Keratinocyte (primary cell): ENCODE measurements at regions not wholly inside any gene's neighbourhood (a gene's known extent, or its start where the extent isn't known, plus 50 kb on each side); places are given as distances from the start of the nearest gene placed in this dataset.

Source experiments
- DNase-seq: peaks from one replicate; pipeline ENCODE4 v3.0.0-alpha.2; 2011; ENCODE audit warnings: low read depth, missing footprints, low spot score
- FAIRE-seq: peaks from 2 replicates; lab custom pipeline; 2011; peaks lifted over from hg19 to GRCh38; lab: Jason Lieb, UNC
- H2AFZ ChIP-seq: 2 replicates; pipeline ENCODE4 v1.6.0; 2012; ENCODE audit warnings: low read length, control low read depth, inconsistent platforms; ENCODE audit not compliant: control insufficient read depth
- H3K27ac ChIP-seq: 2 replicates; pipeline ENCODE4 v1.5.1; 2011; ENCODE audit warnings: low read length; ENCODE audit not compliant: control insufficient read depth, insufficient read depth
- H3K27me3 ChIP-seq: 3 replicates; pipeline ENCODE4 v1.6.0; 2011; ENCODE audit warnings: low read length; ENCODE audit not compliant: control insufficient read depth, insufficient read depth; ENCODE audit errors: extremely low read depth
- H3K36me3 ChIP-seq, 2 experiments: 2 replicates in 1 of 2; 3 replicates in 1 of 2; pipeline ENCODE4 v1.5.1; 2011; ENCODE audit warnings: low read length in 2 of 2, mild to moderate bottlenecking in 1 of 2; ENCODE audit not compliant: control insufficient read depth in 2 of 2, insufficient read depth in 2 of 2; ENCODE audit errors: extremely low read depth in 1 of 2
- H3K4me1 ChIP-seq: 3 replicates; pipeline ENCODE4 v1.5.1; 2011; ENCODE audit warnings: low read length; ENCODE audit not compliant: control insufficient read depth, insufficient read depth; ENCODE audit errors: extremely low read depth
- H3K4me2 ChIP-seq: 3 replicates; pipeline ENCODE4 v1.6.0; 2011; ENCODE audit warnings: low read depth, low read length; ENCODE audit not compliant: control insufficient read depth, insufficient read depth; ENCODE audit errors: extremely low read depth
- H3K4me3 ChIP-seq, 3 experiments: fragments of 200-600 bp in 1 of 3; sonication (generic) in 1 of 3; 2 replicates in 2 of 3; 3 replicates in 1 of 3; pipeline ENCODE4 v1.5.1; 2011 to 2016; ENCODE audit warnings: low read length in 3 of 3, mild to moderate bottlenecking in 3 of 3, control low read depth in 2 of 3, inconsistent platforms in 1 of 3, low read depth in 1 of 3, mixed read lengths in 1 of 3, mixed run types in 1 of 3, moderate library complexity in 1 of 3; ENCODE audit not compliant: control insufficient read depth in 2 of 3, insufficient read depth in 2 of 3; ENCODE audit errors: extremely low read depth in 1 of 3
- H3K79me2 ChIP-seq: 2 replicates; pipeline ENCODE4 v1.6.0; 2012; ENCODE audit warnings: low read length; ENCODE audit not compliant: control insufficient read depth, insufficient read depth
- H3K9ac ChIP-seq: 3 replicates; pipeline ENCODE4 v1.6.0; 2011; ENCODE audit warnings: low read length; ENCODE audit not compliant: control insufficient read depth, insufficient read depth; ENCODE audit errors: extremely low read depth
- H3K9me1 ChIP-seq: 3 replicates; pipeline ENCODE4 v1.6.0; 2011; ENCODE audit warnings: low read length; ENCODE audit not compliant: control insufficient read depth, insufficient read depth; ENCODE audit errors: extremely low read depth
- H3K9me3 ChIP-seq: 2 replicates; pipeline ENCODE4 v1.5.1; 2012; ENCODE audit warnings: low read depth, low read length; ENCODE audit not compliant: control insufficient read depth
- H4K20me1 ChIP-seq: 3 replicates; pipeline ENCODE4 v1.6.0; 2011; ENCODE audit warnings: low read length; ENCODE audit not compliant: control insufficient read depth, insufficient read depth; ENCODE audit errors: extremely low read depth
- CTCF ChIP-seq, 3 experiments: IDR thresholded peaks in 1 of 3; conservative IDR thresholded peaks in 1 of 3; optimal IDR thresholded peaks in 1 of 3; 2 replicates in 2 of 3; 3 replicates in 1 of 3; pipeline versions ENCODE3 to v1.5.1; 2011; ENCODE audit warnings: low read length in 3 of 3, mild to moderate bottlenecking in 3 of 3, moderate library complexity in 2 of 3, control low read depth in 1 of 3, inconsistent platforms in 1 of 3; ENCODE audit not compliant: insufficient read depth in 2 of 3; ENCODE audit errors: extremely low read depth in 1 of 3
- EZH2 ChIP-seq: IDR thresholded peaks from one replicate; pipeline ENCODE4 v1.6.1; 2012; ENCODE audit warnings: inconsistent platforms, mild to moderate bottlenecking, low read length, moderate library complexity
- dilution Hi-C: fragments of 300-500 bp; cut with MboI; formaldehyde crosslinking; loops from one replicate; pipeline ENCODE4 v1.7.0; 2020; ENCODE audit warnings: low sequenced_read_pairs; ENCODE audit not compliant: extremely low pct_ligation_motif_present

GRCh38 chr4:38209654-38210053 lies 249.5 kb downstream of the PTTG2 start:
- Histone ChIP-seq H3K27me3 (no peaks in the 10 kb centered on the region), H3K27ac (no peak overlapping the region), H3K9me3 (no peaks in the 10 kb centered on the region), H3K4me3 (no peak overlapping the region), H2AFZ (no peak overlapping the region), H3K9ac (no peak overlapping the region), H4K20me1 (no peaks in the 10 kb centered on the region), H3K4me2 (no peak overlapping the region), H3K36me3 (no peaks in the 10 kb centered on the region), H3K9me1 (no peaks in the 10 kb centered on the region), H3K4me1 (no peaks in the 10 kb centered on the region), H3K79me2 (no peaks in the 10 kb centered on the region)
- DNase-seq (no peak), FAIRE-seq (no peak)
- dilution Hi-C loops: no loop called here
- no peak for TF ChIP-seq CTCF (optimal IDR thresholded peaks at IDR 0.05 in 1 of 3, IDR thresholded peaks at IDR 0.05 in 1 of 3, conservative IDR thresholded peaks at IDR 0.05 in 1 of 3; ENCODE audit: extremely low read depth in 1 of 3, insufficient read depth in 2 of 3, low read length in 3 of 3)

- H3K9ac ChIP-seq: no peak overlapping the region
- no peaks in the 10 kb centered on the region for H4K20me1 ChIP-seq
- dilution Hi-C loops: no loop called here
- no peaks in the 10 kb centered on the region for H3K9me3 ChIP-seq
- no peak overlapping the region for H3K4me3 ChIP-seq
- no peak overlapping the region for H3K27ac ChIP-seq
- no peak for TF ChIP-seq CTCF (optimal IDR thresholded peaks at IDR 0.05 in 1 of 3, IDR thresholded peaks at IDR 0.05 in 1 of 3, conservative IDR thresholded peaks at IDR 0.05 in 1 of 3; ENCODE audit: extremely low read depth in 1 of 3, insufficient read depth in 2 of 3, low read length in 3 of 3)
- TF ChIP-seq EZH2: no peak
- no peaks in the 10 kb centered on the region for H3K9me1 ChIP-seq
- no peaks in the 10 kb centered on the region for H3K27me3 ChIP-seq
- DNase-seq: no peak
- no peaks in the 10 kb centered on the region for H3K36me3 ChIP-seq
- no peaks in the 10 kb centered on the region for H3K4me1 ChIP-seq
- no peak overlapping the region for H3K4me2 ChIP-seq
- no peak overlapping the region for H2AFZ ChIP-seq
- FAIRE-seq: no peak
- no peaks in the 10 kb centered on the region for H3K79me2 ChIP-seq
Observed at GRCh38 chr4:38210396-38211114, 250.4 kb downstream of the PTTG2 start.
